Effector memory CD4-positive, alpha-beta T cell (primary cell): ENCODE measurements at regions not wholly inside any gene's neighbourhood (a gene's known extent, or its start where the extent isn't known, plus 50 kb on each side); places are given as distances from the start of the nearest gene placed in this dataset.

Source experiments
- DNase-seq, 3 donors: peaks; one replicate each; pipeline ENCODE4 v3.0.0-alpha.2; 2020
- H3K27ac ChIP-seq: 2 replicates; pipeline ENCODE4 v1.7.0; 2013; ENCODE audit warnings: mild to moderate bottlenecking, low read length, moderate library complexity; ENCODE audit not compliant: insufficient read depth, poor library complexity, severe bottlenecking
- H3K27me3 ChIP-seq: replicated peaks from 2 replicates; pipeline ENCODE4 v1.7.0; 2013; ENCODE audit warnings: mild to moderate bottlenecking, low read length; ENCODE audit not compliant: insufficient read depth, control insufficient read depth, poor library complexity, severe bottlenecking
- H3K36me3 ChIP-seq: 2 replicates; pipeline ENCODE4 v1.7.0; 2013; ENCODE audit warnings: mild to moderate bottlenecking, low read length, moderate library complexity; ENCODE audit not compliant: control insufficient read depth, insufficient read depth
- H3K4me1 ChIP-seq: 2 replicates; pipeline ENCODE4 v1.7.0; 2013; ENCODE audit warnings: low read length, mild to moderate bottlenecking; ENCODE audit not compliant: control insufficient read depth, insufficient read depth, poor library complexity, severe bottlenecking
- H3K4me3 ChIP-seq: 2 replicates; pipeline ENCODE4 v1.7.0; 2013; ENCODE audit warnings: low read length, low read depth, mild to moderate bottlenecking; ENCODE audit not compliant: insufficient read depth, poor library complexity, severe bottlenecking
- H3K9me3 ChIP-seq: 2 replicates; pipeline ENCODE4 v1.7.0; 2013; ENCODE audit warnings: mild to moderate bottlenecking, low read length, moderate library complexity; ENCODE audit not compliant: control insufficient read depth

DNA sequence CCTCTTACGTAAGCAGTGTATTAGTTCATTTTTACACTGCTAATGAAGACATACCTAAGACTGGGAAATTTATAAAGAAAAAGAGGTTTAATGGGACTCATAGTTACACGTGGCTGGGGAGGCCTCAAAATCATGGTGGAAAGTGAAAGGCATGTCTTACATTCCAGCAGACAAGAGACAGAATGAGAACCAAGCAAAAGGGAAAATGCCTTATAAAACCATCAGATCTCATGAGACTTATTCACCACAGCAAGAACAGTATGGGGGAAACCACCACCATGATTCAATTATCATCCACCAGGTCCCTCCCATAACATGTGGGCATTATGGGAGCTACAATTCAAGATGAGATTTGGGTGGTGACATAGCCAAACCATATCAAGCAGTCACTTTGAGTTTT is 126.3 kb upstream of the CXCL12 start:
- Histone ChIP-seq H3K9me3 (no peaks in the 10 kb centered on the region), H3K27ac (no peak overlapping the region), H3K36me3 (no peaks in the 10 kb centered on the region), H3K27me3 (no peaks in the 10 kb centered on the region), H3K4me1 (no peaks in the 10 kb centered on the region), H3K4me3 (no peak overlapping the region)
- no peak for DNase-seq

DNA sequence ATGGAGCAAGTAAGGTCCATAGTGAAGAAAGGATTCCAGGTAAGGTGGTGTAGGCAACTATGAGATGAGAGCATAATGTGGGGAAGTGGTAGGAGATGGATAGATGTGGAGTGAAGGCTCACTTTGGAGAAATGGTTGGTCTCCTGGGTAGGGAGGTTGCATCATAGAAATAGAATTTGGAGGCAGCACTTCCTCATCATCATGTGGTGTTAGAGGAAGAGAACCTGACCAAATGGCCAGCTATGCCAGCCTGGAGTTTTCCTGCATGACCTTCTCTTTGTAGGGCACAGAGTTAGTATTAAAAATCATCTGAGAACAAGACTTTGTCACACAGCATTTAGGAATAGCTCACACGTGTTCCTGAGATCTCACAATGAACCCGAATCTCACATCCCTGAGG is 126.7 kb upstream of the CXCL12 start:
- H3K4me1 ChIP-seq: no peaks in the 10 kb centered on the region
- no peaks in the 10 kb centered on the region for H3K36me3 ChIP-seq
- no peak for DNase-seq
- H3K27ac ChIP-seq: no peak overlapping the region
- no peaks in the 10 kb centered on the region for H3K27me3 ChIP-seq
- H3K9me3 ChIP-seq: no peaks in the 10 kb centered on the region
- H3K4me3 ChIP-seq: no peak overlapping the region

DNA sequence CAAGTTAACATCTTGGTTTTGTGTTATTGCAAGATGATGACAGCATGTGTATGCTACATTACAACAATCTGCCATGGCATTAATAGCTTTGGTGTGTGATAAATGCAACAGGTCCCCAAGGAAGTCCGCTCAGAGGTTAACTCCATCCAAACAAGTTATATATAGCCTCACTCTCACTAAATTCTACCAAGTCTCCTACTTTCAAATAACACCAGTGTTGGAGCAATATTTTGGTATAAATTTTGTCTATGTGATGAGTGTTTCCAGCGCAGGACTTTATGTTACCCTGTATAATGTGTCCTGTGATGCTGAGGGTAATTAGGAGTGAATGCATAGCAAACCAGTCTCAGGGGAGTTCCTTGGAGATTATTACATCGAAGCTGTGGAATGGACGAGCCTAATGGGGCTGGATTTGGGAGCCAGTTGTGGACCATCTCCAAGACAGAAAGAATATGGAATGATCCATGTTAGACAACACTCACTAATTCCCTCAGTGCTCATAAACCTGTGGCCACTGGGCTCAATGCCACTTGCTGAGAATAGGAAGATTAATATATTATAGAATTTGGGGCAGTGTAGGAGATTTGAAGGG is 127.6 kb upstream of the CXCL12 start:
- Histone ChIP-seq H3K9me3 (no peaks in the 10 kb centered on the region), H3K4me1 (no peaks in the 10 kb centered on the region), H3K36me3 (no peaks in the 10 kb centered on the region), H3K27ac (no peak overlapping the region), H3K4me3 (no peak overlapping the region), H3K27me3 (no peaks in the 10 kb centered on the region)
- no peak for DNase-seq

DNA sequence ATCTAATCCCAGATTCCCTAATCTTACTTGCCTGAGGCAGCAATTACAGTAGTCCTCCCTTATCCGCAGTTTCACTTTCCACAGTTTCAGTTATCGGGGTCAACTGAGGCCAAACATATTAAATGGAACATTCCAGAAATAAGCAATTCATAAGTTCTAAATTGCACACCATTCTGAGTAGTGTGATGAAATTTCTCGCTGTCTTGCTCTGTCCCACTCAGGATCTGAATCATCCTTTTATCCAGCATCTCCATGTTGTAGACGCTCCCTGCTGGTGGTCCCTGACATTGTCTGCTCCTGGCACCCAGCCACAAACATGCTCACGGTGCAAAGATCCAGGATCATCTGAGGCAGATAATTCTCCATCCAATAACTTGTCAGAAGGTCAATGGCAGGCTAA is 128.7 kb upstream of the CXCL12 start:
- H3K36me3 ChIP-seq: no peaks in the 10 kb centered on the region
- H3K9me3 ChIP-seq: no peaks in the 10 kb centered on the region
- no peak for DNase-seq
- no peaks in the 10 kb centered on the region for H3K4me1 ChIP-seq
- H3K4me3 ChIP-seq: no peak overlapping the region
- H3K27ac ChIP-seq: no peak overlapping the region
- H3K27me3 ChIP-seq: no peaks in the 10 kb centered on the region

DNA sequence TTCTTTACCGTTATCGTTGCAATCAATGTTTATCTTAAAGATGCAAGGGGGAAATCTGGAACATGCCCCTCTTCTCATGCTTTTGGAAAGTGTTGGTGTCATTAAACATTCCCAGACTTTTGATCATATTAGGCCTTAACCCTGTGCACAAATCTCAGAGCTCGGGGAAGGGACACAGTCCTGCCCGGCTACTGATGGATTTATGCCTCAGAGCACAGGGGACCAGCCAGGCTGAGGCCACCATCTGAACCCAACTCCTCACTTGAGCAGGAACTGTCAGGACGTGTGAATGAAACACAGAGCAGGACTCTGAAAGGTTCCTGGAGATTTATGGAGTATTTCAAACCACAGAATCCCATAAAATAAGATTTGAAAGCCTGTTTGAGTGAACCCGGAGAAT is 132.0 kb upstream of the CXCL12 start:
- no peak overlapping the region for H3K27ac ChIP-seq
- H3K27me3 ChIP-seq: no peaks in the 10 kb centered on the region
- H3K4me1 ChIP-seq: no peaks in the 10 kb centered on the region
- DNase-seq: no peak
- no peaks in the 10 kb centered on the region for H3K36me3 ChIP-seq
- no peaks in the 10 kb centered on the region for H3K9me3 ChIP-seq
- H3K4me3 ChIP-seq: no peak overlapping the region

DNA sequence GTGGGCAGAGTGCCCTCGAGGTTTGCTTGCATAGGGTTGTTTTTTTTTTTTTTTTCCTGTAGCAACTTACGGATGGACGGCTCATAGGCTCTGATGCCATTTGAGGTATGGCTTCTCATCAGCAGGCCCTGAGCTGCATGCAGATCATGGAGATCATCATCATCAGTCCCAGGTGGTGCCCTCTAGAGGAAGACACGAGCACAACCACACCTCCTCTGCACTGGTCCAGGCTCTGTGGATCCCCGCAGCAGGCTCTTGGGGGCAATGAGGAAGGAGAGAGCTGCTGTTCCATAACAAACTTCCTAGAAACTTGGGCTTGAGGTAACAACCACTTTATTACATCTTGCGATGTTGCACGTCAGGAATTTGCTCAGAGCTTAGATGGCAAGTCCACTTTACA is 132.7 kb upstream of the CXCL12 start:
- H3K27me3 ChIP-seq: no peaks in the 10 kb centered on the region
- H3K9me3 ChIP-seq: no peaks in the 10 kb centered on the region
- H3K27ac ChIP-seq: no peak overlapping the region
- H3K4me1 ChIP-seq: no peaks in the 10 kb centered on the region
- DNase-seq: no peak
- H3K4me3 ChIP-seq: no peak overlapping the region
- H3K36me3 ChIP-seq: no peaks in the 10 kb centered on the region

DNA sequence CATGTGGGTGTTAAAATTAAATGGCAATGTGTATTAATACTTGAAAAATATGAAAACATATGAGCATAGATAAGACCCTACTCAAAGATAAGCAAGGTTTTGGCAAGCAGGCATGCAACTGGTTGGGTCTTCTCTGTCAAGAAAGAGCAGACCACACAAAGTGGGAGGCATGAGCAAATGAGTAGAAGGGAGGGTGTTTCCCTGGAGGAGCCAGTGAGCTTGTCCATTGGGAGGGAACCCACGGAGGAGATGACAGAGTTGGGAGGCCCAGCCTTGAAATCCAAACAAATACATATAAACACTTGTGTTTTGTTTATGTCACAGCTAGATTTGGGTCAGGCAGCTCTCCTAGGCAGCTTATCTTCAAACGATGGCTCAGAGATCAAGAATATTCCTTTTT is 134.5 kb upstream of the CXCL12 start:
- Histone ChIP-seq H3K27me3 (no peaks in the 10 kb centered on the region), H3K4me1 (no peaks in the 10 kb centered on the region), H3K36me3 (no peaks in the 10 kb centered on the region), H3K9me3 (no peaks in the 10 kb centered on the region), H3K27ac (no peak overlapping the region), H3K4me3 (no peak overlapping the region)
- DNase-seq: no peak

DNA sequence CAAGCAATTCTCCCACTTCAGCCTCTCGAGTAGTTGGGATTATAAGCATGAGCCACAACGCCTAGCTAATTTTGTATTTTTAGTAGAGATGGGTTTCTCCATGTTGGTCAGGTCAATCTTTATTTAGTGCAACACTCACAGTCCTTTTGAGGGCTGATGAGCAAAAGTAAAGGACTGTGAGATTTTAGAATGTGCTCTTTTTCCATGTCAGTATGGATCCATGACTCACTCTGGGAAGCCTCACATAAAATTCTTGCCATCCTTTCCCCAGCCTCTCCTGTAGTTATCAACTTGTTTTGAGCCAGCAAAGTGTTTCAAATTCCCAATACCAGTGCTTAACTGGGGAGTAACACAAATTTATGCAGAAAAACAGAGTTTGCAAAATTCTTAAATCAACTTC is 135.8 kb upstream of the CXCL12 start:
- no peaks in the 10 kb centered on the region for H3K36me3 ChIP-seq
- DNase-seq: no peak
- no peaks in the 10 kb centered on the region for H3K9me3 ChIP-seq
- no peak overlapping the region for H3K4me3 ChIP-seq
- no peaks in the 10 kb centered on the region for H3K4me1 ChIP-seq
- H3K27ac ChIP-seq: no peak overlapping the region
- no peaks in the 10 kb centered on the region for H3K27me3 ChIP-seq

DNA sequence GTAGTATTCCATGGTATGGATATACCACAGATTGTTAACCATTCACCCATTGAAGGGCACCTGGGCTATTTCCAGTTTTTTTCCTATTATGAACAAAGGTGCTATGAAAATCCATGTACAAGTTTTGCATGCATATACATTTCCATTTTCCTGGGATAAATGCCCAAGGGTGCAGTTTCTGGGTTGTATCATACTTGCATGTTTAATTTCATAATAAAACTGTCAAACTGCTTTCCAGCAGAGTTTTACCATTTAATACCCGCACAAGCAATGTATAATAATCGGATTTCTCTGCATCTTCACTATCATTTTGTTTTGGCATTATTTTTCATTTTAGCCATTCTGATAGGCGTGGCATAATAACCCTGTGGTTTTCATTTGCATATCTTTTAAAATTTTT is 154.3 kb upstream of the CXCL12 start:
- Histone ChIP-seq H3K36me3 (no peaks in the 10 kb centered on the region), H3K4me3 (no peak overlapping the region), H3K27me3 (no peaks in the 10 kb centered on the region), H3K27ac (no peak overlapping the region), H3K9me3 (no peaks in the 10 kb centered on the region), H3K4me1 (no peaks in the 10 kb centered on the region)
- no peak for DNase-seq

DNA sequence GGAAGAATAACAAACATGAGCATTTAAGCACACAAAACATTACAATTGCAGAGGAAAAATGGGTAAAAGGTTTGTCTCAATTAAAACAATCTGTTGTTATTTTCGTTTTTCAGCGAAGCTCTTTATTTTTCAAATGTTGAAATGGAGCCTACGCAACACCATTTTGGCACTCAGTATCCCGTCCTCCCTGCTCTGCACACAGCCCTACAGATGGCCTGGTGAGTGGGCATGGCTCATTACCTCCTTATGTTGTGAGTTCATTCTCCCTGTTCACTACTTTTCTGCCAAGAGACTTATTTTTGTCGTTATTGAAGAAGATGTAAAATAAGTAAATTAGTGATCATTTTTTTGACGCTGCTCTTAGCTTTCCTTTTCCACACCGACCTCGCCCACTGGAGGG is 167.8 kb upstream of the CXCL12 start:
- no peak for DNase-seq
- Histone ChIP-seq H3K4me1 (no peaks in the 10 kb centered on the region), H3K27me3 (no peaks in the 10 kb centered on the region), H3K36me3 (no peaks in the 10 kb centered on the region), H3K4me3 (no peak overlapping the region), H3K27ac (no peak overlapping the region), H3K9me3 (no peaks in the 10 kb centered on the region)
